ENCODE measurements at regions not wholly inside any gene's neighbourhood (a gene's known extent, or its start where the extent isn't known, plus 50 kb on each side); places are given as distances from the start of the nearest gene placed in this dataset.

DNA sequence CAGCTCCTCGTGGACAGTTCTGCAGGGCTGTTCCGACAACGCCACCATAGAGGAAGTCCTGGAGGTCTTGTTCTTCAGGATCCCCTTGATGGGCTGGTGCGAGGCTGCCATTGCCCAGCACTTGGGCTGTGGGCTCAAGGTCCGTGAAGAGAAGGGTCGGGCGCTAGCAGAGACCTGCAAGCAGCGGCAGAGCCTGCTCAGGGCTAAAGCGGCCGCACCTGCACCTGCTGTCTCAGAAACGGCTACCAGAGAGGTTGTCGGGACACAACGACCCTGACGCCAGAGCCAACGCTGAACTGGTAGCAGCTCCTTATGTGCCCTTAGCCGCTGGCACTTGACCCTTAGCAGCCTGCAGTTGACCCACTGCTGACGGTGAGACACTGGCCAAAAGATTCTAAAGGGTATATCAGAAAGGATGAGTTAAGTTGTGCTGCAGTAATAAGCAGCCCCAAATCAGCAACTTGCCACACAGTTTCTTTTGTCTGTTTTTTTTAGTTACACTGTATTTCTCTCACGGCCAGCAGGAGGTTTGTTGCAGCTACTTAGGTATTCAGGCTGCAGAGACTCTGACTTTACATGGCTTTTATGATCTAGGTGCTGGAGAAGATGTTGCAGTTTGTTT lies 55.5 kb upstream of the ST6GAL2 start:
- DNase-seq, result no peak

DNA sequence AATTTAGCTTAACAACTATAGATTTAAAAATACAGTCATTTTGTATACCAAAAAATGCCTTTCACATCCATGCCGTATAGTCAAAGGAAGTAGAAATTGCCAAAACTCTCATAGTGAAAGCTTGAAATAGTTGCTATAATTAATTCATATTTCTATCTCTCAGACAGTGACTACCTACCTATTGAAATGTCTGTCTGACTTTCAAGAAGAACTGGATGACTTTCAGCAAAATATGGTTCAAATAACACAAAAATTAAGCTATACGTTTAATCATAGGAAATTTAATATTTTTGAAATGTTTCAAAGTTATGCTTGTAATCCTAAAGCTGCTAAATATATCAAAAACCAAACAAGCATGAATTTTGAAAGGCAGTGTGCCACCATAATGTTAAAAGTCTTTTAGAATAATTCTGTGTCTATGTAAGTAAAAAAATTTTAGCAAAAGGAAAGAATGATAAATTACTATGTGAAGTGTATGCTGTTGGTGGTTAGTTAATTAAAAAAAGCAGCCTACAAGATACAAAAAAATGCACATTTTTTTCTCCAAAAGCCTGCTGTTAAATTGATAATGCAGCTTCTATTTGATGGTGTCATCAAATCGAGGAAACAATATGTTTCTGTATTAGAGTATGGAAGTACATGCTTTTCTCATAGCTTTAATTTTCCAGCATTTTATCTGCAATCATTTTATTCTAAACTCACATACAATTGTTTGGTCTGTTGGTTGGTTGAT lies 57.7 kb upstream of the ST6GAL2 start:
- no peak for DNase-seq

- DNase-seq, result no peak
Measured at GRCh38 chr2:106944215-106944614, 58.2 kb upstream of the ST6GAL2 start.

DNA sequence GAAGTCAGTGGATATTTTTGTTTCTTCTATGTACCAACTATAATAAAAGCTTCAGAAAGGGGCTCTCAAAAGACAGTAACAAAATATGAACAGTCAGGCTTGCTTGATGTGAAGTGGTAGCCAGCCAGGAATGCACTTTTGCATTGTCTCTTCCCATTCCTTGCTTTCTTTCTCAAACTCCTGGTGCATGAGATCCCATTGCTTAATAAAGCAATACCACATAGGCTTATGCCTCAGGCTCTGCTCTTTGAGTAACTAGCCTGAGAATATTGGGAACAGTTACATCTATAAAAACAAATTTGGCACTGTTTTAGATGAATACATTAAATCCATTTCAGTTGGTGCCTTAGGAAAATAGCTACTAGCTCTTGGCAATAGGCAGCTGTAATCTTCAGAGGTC lies 62.6 kb upstream of the ST6GAL2 start:
- DNase-seq, result no peak

GRCh38 chr2:106953236-106953635 lies 67.3 kb upstream of the ST6GAL2 start:
- no peak for DNase-seq

GRCh38 chr2:106953779-106954178 lies 67.8 kb upstream of the ST6GAL2 start:
- DNase-seq, result no peak

DNA sequence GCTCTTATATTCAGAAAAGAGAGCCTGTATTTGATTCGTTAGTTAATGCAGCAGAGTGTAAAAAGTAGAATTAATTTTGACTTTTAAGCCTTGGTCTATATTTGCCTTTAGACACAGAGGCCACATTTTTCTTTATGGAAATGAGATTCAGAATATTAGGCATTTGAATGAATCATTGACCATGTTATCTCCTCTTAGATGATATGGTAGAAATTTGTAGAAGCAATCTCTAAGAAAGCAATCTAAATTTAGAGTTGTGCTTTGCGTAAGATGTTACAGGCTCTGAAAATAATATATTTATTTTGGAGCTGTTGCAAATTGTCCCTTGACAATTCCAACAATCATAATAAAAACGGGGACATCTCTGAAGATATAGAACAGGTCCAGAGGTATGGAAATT lies 68.3 kb upstream of the ST6GAL2 start:
- no peak for DNase-seq

- DNase-seq, result no peak
Measured at GRCh38 chr2:106956416-106956815, 70.4 kb upstream of the ST6GAL2 start.

GRCh38 chr2:106956879-106957278 lies 70.9 kb upstream of the ST6GAL2 start:
- DNase-seq, result no peak

DNA sequence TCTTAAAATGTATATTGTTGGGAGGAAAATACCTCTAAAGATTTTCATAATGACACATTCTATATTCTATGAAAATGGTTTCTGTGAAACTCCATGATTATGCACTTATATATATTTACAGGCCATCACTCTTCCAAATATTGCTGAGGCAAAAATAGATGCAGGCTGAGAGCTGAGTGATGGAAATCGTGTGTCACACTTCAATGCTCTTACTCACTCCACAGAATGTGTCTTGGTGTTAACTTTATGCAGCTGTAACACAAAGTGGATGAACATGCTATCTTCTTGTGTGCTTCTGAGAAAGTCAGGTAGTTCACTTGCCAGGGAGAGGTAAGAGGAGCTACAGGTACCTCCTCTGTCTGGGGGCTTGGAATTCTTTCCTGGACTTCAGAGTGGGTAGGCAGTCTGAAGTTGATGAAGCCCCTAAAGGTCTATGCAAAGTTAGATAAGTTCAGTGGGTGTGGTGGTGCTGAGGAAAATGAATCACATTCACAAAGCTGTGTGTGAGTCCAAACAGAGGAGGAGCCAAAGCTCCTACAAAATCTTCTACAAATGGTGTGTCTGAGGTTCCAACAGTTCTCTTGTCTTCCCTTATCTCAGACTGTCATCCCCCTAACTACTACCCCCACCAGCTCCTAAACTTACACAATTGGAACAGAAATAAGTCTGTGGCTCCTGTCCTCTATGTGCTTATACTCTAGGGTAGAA lies 74.2 kb upstream of the ST6GAL2 start:
- DNase-seq, result no peak

- no peak for DNase-seq
Measured at GRCh38 chr2:106960683-106961161, 74.8 kb upstream of the ST6GAL2 start.

- DNase-seq, result no peak
Measured at GRCh38 chr2:106961328-106961727, 75.4 kb upstream of the ST6GAL2 start.

DNA sequence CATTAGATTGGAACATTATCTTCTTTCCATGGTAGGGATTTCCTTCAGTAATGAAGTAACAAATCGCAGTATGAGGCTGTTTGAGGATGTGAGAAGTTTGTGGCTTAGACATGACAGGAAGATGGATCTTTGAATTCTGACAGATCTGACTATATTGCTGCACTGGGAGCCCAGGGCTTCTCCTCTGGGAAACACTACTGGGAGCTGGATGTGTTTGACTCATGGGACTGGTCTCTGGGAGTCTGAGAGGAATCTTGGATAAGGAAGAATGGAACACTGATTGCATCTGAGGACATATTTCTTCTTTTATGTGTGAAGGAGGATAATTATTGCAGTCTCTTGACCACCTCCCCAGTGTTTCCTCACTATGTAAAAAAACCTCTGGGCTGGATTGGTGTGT lies 77.2 kb upstream of the ST6GAL2 start:
- no peak for DNase-seq

DNA sequence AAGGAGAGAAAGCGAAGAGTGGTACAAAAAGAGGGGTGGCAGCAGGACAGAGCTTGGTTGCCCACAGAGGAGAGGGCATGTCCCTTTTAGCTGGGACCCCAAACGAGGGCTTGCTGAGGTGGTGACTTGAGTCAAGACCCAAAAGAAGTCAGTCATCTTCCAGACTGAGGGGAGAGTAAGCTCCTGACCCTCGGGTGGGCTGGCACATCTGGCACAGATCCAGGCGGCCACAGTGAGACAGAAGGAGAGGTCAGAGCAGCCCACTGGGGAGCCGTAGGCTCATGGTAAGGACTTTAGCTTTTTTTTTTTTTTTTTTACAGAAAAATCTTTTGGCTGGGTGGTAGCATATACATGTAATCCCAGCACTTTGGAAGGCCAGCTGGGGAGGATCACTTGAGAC lies 77.9 kb upstream of the ST6GAL2 start:
- DNase-seq, result no peak

DNA sequence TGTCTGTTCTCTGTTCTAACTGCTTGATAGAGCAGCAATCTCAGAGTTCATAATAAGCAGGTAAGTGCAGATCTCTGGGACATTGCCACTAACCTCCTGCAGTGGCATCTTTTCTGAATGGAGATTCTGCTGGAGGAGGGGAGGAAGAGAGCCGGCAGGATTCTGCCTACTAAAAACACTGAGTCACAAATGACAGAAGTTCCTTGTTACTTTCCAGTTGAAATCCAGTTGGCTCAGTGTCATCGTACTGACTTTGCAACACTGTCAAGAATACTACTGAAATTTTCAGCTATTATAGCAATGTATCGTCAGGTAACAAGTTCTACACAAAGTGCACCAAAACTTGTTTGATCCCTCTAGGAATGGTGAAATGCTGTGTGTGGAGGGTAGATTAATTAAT lies 79.6 kb upstream of the ST6GAL2 start:
- no peak for DNase-seq

- no peak for DNase-seq
Measured at GRCh38 chr2:106969777-106970176, 83.8 kb upstream of the ST6GAL2 start.

DNA sequence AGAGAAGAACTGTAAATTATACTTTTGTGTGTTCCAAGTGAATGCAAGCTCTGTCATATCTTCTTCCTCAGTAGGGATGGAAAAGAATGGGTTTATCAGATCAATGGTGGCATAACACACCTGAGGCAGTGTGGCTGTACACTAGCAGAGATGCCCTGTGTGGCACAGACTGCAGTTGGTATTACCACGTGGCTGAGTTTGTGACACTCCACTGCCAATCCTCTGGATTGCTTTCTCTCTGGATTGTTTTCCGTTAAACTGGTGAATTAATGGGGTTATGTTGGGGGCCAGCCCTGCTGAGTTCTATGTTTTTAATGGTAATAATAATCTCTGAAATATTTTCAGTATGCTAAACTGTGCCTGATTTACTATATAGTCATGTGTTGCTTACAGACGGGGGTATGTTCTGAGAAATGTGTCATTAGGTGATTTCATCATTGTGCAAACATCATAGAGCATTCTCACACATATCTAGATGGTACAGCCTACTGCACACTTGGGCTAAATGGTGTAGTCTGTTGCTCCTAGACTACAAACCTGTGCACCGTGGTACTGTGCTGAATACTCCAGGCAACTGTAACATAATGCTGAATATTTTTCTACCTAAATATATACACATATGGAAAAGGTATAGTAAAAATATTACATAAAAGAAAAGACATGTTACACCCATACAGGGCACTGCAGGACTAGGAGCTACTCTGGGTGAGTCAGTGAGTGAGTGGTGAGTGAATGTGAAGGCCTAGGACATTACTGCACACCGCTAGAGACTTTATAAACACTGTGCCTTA lies 84.7 kb upstream of the ST6GAL2 start:
- no peak for DNase-seq

GRCh38 chr2:106972782-106973181 lies 86.8 kb upstream of the ST6GAL2 start:
- DNase-seq, result no peak

GRCh38 chr2:106974891-106975290 lies 88.9 kb upstream of the ST6GAL2 start:
- DNase-seq, result no peak

GRCh38 chr2:106975641-106976040 lies 89.7 kb upstream of the ST6GAL2 start:
- no peak for DNase-seq

GRCh38 chr2:106976548-106976947 lies 90.6 kb upstream of the ST6GAL2 start:
- DNase-seq, result no peak

DNA sequence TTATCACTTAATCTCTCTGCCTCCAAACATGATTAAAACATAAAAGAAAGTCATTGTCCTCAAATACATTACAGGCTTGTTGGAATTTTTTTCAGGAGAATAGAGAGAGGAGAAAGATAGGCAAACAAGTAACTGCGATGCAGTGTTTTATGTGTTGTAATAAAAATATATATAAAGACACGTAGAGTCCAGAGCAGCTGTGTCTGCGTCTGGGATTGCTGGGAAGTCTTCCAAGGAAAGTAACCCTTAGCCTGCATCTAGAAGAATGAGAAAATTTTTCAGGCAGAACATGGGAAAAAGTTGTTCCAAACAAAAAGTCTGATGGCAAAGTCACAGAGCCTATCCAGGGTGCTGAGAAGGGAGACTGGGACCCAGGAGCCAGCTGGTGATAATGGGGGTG lies 91.8 kb upstream of the ST6GAL2 start:
- DNase-seq, result no peak

DNA sequence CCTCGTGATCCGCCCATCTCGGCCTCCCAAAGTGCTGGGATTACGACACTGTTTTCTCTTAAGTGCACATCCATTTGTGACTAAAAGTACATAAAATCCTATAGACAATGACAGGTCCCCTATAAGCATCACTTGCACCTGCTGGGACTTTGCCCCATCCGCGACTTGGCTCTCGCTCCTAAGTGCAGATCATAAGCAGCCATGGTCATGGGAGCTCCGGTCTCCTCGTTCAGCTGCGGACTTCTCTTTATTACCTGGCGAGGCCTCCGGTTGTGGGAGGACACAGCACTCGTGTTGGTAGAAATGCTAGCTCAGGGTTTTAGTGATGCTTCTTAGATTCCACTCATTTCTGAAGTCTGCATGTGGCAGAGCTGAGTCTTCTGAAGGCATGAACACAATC lies 92.7 kb upstream of the ST6GAL2 start:
- DNase-seq, result no peak

Data from SHP77 (cell line).